ENCODE measurements at regions not wholly inside any gene's neighbourhood (a gene's known extent, or its start where the extent isn't known, plus 50 kb on each side); places are given as distances from the start of the nearest gene placed in this dataset.
A peak's percentile ranks its signal among the peaks of the same experiment; 100 is the strongest.

GRCh38 chr9:27888661-27889295 is 315.5 kb upstream of the C9orf72 start:
- H3K36me3 ChIP-seq (ENCODE audit: control insufficient read depth, insufficient read depth, low read length) = no peaks in the 10 kb centered on the region
- TF ChIP-seq CTCF (IDR thresholded peaks at IDR 0.05; ENCODE audit: insufficient read depth, low read length, poor library complexity, severe bottlenecking) = peak; percentile 80
- H3K4me3 ChIP-seq (ENCODE audit: low read depth, low read length) = no peak overlapping the region
- H3K27me3 ChIP-seq (ENCODE audit: control insufficient read depth, insufficient read depth, low read length) = no peaks in the 10 kb centered on the region
- no peak for DNase-seq (ENCODE audit: low read depth)

GRCh38 chr9:27924502-27924901 is 351.2 kb upstream of the C9orf72 start:
- H3K36me3 ChIP-seq (ENCODE audit: control insufficient read depth, insufficient read depth, low read length) = no peaks in the 10 kb centered on the region
- no peak for DNase-seq (ENCODE audit: low read depth)
- TF ChIP-seq CTCF (IDR thresholded peaks at IDR 0.05; ENCODE audit: insufficient read depth, low read length, poor library complexity, severe bottlenecking) = no peak
- H3K4me3 ChIP-seq (ENCODE audit: low read depth, low read length) = no peak overlapping the region
- H3K27me3 ChIP-seq (ENCODE audit: control insufficient read depth, insufficient read depth, low read length) = no peaks in the 10 kb centered on the region

GRCh38 chr9:27925815-27926214 is 352.5 kb upstream of the C9orf72 start:
- Histone ChIP-seq H3K27me3 (ENCODE audit: control insufficient read depth, insufficient read depth, low read length) (no peaks in the 10 kb centered on the region), H3K4me3 (ENCODE audit: low read depth, low read length) (no peak overlapping the region), H3K36me3 (ENCODE audit: control insufficient read depth, insufficient read depth, low read length) (no peaks in the 10 kb centered on the region)
- no peak for DNase-seq (ENCODE audit: low read depth)
- no peak for TF ChIP-seq CTCF (IDR thresholded peaks at IDR 0.05; ENCODE audit: insufficient read depth, low read length, poor library complexity, severe bottlenecking)

- H3K27me3 ChIP-seq (ENCODE audit: control insufficient read depth, insufficient read depth, low read length) = no peaks in the 10 kb centered on the region
- TF ChIP-seq CTCF (IDR thresholded peaks at IDR 0.05; ENCODE audit: insufficient read depth, low read length, poor library complexity, severe bottlenecking) = no peak
- no peaks in the 10 kb centered on the region for H3K36me3 ChIP-seq (ENCODE audit: control insufficient read depth, insufficient read depth, low read length)
- no peak for DNase-seq (ENCODE audit: low read depth)
- no peak overlapping the region for H3K4me3 ChIP-seq (ENCODE audit: low read depth, low read length)
These were observed 356.6 kb upstream of the C9orf72 start for GRCh38 chr9:27929841-27930240.

GRCh38 chr9:27933210-27934025 is 360.1 kb upstream of the C9orf72 start:
- TF ChIP-seq CTCF (IDR thresholded peaks at IDR 0.05; ENCODE audit: insufficient read depth, low read length, poor library complexity, severe bottlenecking) = no peak
- no peak for DNase-seq (ENCODE audit: low read depth)
- no peaks in the 10 kb centered on the region for H3K27me3 ChIP-seq (ENCODE audit: control insufficient read depth, insufficient read depth, low read length)
- H3K36me3 ChIP-seq (ENCODE audit: control insufficient read depth, insufficient read depth, low read length) = no peaks in the 10 kb centered on the region
- H3K4me3 ChIP-seq (ENCODE audit: low read depth, low read length) = no peak overlapping the region

Measured in kidney epithelial cell (primary cell).